Lung (tissue), 11 donors: ENCODE measurements at regions not wholly inside any gene's neighbourhood (a gene's known extent, or its start where the extent isn't known, plus 50 kb on each side); places are given as distances from the start of the nearest gene placed in this dataset.

ENCODE experiments used
- ATAC-seq: fragments of 200-7000 bp; cut with Tn5 transposase; one replicate; pipeline ENCODE4 v1.9.1; 2020; ENCODE audit warnings: moderate number of reproducible peaks; ENCODE audit not compliant: insufficient read depth, low FRiP score
- DNase-seq, 3 donors: peaks; one replicate each; pipeline ENCODE4 v3.0.0-alpha.2; 2013 to 2017
- H3K27ac ChIP-seq, 2 donors: one replicate each; pipeline ENCODE4 v1.5.1; 2013; ENCODE audit warnings: mild to moderate bottlenecking in 2 of 2, moderate library complexity in 2 of 2, control low read depth in 1 of 2, inconsistent platforms in 1 of 2, low read depth in 1 of 2, low read length in 1 of 2
- H3K27me3 ChIP-seq, 3 donors: one replicate each; pipeline ENCODE4 v1.5.1; 2013; ENCODE audit warnings: low read length in 2 of 3; ENCODE audit not compliant: control insufficient read depth in 3 of 3, insufficient read depth in 3 of 3
- H3K36me3 ChIP-seq, 4 donors: one replicate each; pipeline ENCODE4 v1.5.1; 2013; ENCODE audit warnings: low read length in 4 of 4, mild to moderate bottlenecking in 1 of 4, moderate library complexity in 1 of 4; ENCODE audit not compliant: control insufficient read depth in 4 of 4, insufficient read depth in 4 of 4
- H3K4me1 ChIP-seq, 5 donors: one replicate each; pipeline ENCODE4 v1.5.1; 2013; ENCODE audit warnings: low read length in 5 of 5, mild to moderate bottlenecking in 2 of 5, moderate library complexity in 1 of 5; ENCODE audit not compliant: control insufficient read depth in 5 of 5, insufficient read depth in 5 of 5
- H3K4me3 ChIP-seq: one replicate; pipeline ENCODE4 v1.5.1; 2013; ENCODE audit warnings: mild to moderate bottlenecking, control low read depth, moderate library complexity
- H3K9ac ChIP-seq, 2 donors: one replicate each; pipeline ENCODE4 v1.5.1; 2013; ENCODE audit warnings: low read length in 2 of 2, control low read depth in 1 of 2; ENCODE audit not compliant: insufficient read depth in 1 of 2
- H3K9me3 ChIP-seq, 4 donors: one replicate each; pipeline ENCODE4 v1.5.1; 2013; ENCODE audit warnings: low read length in 3 of 4, mild to moderate bottlenecking in 1 of 4, moderate library complexity in 1 of 4; ENCODE audit not compliant: control insufficient read depth in 4 of 4, insufficient read depth in 3 of 4
- CTCF ChIP-seq: IDR thresholded peaks from 2 replicates; pipeline ENCODE4 v1.5.1; 2012; ENCODE audit warnings: mild to moderate bottlenecking; ENCODE audit errors: control extremely low read depth, extremely low read depth
- WGBS, 2 donors: extraction: QIAGEN DNeasy Blood & Tissue Kit; methylation state at CpG; one replicate each; pipeline ENCODE4 v1.1.7; 2013; 5-methylcytosine and 5-hydroxymethylcytosine counted together
- donor health status: control.
- donor health status: control.
- donor health status: Bipolar disorder and iron deficiency.
- donor health status: healthy.
- donor health status: DM: yes; HTN: yes; CAD: no.

GRCh38 chr3:150030841-150031240 is 60.1 kb upstream of the PFN2 start:
- H3K27me3 ChIP-seq: no peaks in the 10 kb centered on the region
- no peak for TF ChIP-seq CTCF
- H3K27ac ChIP-seq: no peak overlapping the region
- ATAC-seq (no peak), DNase-seq (no peak)
- WGBS, 2 donors: 89 to 90% methylated on average over 2 of the region's 2 CpGs
- H3K4me3 ChIP-seq: no peak overlapping the region
- no peaks in the 10 kb centered on the region for H3K4me1 ChIP-seq
- H3K36me3 ChIP-seq: no peaks in the 10 kb centered on the region
- no peaks in the 10 kb centered on the region for H3K9me3 ChIP-seq
- no peak overlapping the region for H3K9ac ChIP-seq

GRCh38 chr3:150023239-150023636 is 52.5 kb upstream of the PFN2 start:
- WGBS, 2 donors: 82 to 94% methylated on average over 1 of the region's 1 CpG
- TF ChIP-seq CTCF: no peak

GRCh38 chr3:150022381-150023238 is 51.9 kb upstream of the PFN2 start:
- Histone ChIP-seq H3K4me1 (no peaks in the 10 kb centered on the region), H3K36me3 (no peaks in the 10 kb centered on the region), H3K9me3 (peaks cover 0 to 10% (median 3%) of the 10 kb centered on the region in 4 donors), H3K27me3 (no peaks in the 10 kb centered on the region), H3K4me3 (no peak overlapping the region), H3K27ac (no peak overlapping the region), H3K9ac (no peak overlapping the region)
- TF ChIP-seq CTCF: no peak
- DNase-seq: no peak
- ATAC-seq: no peak
- WGBS, 2 donors: 87 to 92% methylated on average over 9 of the region's 9 CpGs

More at GRCh38 chr3:150023239-150023636, 52.5 kb upstream of the PFN2 start:
- no peaks in the 10 kb centered on the region for H3K27me3 ChIP-seq
- ATAC-seq (no peak), DNase-seq (no peak)
- H3K4me1 ChIP-seq: no peaks in the 10 kb centered on the region
- H3K36me3 ChIP-seq: no peaks in the 10 kb centered on the region
- no peak overlapping the region for H3K27ac ChIP-seq
- H3K9me3 ChIP-seq: peaks cover 0 to 10% (median 3%) of the 10 kb centered on the region in 4 donors
- H3K9ac ChIP-seq: no peak overlapping the region
- H3K4me3 ChIP-seq: no peak overlapping the region
